HG03066 (cell line): ENCODE measurements at regions not wholly inside any gene's neighbourhood (a gene's known extent, or its start where the extent isn't known, plus 50 kb on each side); places are given as distances from the start of the nearest gene placed in this dataset.

Experiments used
- ATAC-seq: cut with Tn5 transposase; IDR thresholded peaks from one replicate; pipeline ENCODE4 v1.9.1; 2021; ENCODE audit warnings: low read depth; ENCODE audit not compliant: unreplicated experiment

DNA sequence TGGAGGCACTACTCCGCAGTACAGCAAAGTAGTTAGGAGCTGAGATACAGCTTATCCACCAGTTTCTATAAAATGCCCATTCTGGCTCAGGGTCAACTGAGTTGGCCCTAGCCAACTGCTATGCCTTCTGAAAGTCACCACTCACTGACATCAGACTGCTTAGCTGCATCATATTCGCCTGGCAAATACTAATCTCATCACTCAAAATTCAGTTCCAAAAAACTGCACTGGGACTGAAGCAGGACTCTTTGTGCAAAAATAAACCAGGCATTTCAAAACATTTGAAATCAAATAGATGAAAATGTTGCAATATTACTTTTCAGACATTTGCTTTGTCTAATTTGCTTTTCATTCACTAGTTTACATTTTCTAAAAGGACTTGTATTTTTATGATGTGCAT is 230.0 kb downstream of the ALDH8A1 start:
- ATAC-seq, result no peak

DNA sequence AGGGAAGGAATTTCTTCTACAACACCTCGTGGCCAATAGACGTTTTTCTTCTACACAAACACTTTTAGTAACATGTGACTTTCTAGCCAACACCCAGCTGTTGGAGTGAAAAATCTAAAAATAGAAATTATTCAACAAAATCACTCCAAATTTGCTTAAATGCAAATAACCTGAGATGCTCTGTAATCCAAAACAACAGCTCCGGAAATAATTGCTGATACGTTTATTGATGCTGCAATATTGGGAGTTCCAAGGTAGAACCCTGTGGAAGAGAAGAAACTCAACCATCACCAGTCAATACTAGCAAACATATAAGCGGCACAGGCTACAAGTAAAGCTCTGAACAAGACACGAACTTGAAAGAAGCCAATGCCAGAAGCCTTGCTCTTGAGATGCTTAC is 230.6 kb downstream of the ALDH8A1 start:
- no peak for ATAC-seq

DNA sequence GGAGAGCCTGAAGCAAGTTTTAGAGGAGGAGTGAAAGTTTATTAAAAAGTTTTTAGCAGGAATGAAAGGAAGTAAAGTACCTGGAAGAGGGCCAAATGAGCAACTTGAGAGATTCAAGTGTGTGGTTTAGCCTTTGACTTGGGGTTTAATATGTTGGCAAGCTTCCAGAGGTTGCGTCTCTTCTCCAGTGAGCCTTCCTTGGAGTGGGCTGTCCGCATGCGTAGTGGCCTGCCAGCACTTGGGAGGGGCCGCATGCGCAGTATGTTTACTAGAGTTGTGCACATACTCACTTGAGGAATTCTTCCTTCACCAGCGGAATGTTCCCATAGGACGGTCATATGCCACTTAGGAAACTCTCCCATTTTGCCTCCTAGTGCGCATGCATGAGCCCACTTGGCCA is 235.2 kb downstream of the ALDH8A1 start:
- ATAC-seq, result no peak

DNA sequence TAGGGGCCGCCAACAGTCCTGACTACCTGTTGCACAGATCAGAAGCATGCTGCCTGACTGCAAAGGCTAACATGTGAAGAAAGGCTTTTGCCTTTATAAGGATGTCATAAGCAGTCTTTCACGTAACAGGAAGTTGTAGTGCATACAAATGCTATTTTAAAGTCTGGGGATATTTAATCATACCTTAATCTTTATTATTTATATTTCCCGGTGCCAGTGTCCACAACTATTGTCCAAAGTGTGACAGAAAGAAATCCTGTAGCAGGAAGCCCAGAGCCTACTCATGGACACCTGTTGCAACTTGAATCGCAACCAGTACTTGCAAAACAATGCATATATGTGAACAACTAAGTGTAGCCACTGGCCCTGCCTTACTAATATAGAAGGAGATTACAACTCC is 235.8 kb downstream of the ALDH8A1 start:
- no peak for ATAC-seq

DNA sequence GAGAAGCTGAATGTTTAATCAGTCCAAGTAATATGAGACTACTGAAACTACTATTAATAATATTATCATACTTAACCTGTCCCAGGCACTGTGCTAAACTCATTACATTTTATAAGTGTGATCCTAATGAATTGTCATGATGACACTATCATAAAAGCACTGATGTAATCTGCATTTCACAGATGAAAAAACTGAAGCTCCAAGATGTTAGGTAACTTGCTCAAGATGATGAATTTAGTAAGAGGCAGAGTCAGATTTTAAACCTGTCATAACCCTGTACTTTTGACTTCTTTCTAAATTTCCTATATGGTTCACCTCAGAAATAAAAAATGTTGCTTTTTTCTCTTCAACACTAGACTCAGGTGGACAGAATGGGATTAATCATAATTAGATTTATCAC is 237.6 kb downstream of the ALDH8A1 start:
- no peak for ATAC-seq

DNA sequence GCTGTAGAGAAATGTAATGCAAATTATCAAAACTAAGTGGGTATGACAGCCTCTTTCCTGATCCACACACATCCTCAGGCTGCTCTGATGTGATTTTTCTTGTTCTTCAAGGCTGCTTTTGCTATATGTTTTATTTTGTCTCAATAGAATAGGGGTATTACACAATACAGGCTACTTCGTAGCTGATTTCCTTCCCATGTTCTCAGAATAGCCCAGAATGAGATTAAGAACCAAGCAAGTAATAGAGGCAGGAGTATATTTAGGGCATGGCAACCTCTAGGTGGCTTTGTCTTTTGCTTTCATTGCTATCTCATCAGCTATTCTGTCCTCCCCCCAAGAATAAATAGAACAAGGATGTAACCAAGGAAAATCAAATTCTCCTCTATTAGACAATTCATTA is 241.8 kb downstream of the ALDH8A1 start:
- no peak for ATAC-seq

DNA sequence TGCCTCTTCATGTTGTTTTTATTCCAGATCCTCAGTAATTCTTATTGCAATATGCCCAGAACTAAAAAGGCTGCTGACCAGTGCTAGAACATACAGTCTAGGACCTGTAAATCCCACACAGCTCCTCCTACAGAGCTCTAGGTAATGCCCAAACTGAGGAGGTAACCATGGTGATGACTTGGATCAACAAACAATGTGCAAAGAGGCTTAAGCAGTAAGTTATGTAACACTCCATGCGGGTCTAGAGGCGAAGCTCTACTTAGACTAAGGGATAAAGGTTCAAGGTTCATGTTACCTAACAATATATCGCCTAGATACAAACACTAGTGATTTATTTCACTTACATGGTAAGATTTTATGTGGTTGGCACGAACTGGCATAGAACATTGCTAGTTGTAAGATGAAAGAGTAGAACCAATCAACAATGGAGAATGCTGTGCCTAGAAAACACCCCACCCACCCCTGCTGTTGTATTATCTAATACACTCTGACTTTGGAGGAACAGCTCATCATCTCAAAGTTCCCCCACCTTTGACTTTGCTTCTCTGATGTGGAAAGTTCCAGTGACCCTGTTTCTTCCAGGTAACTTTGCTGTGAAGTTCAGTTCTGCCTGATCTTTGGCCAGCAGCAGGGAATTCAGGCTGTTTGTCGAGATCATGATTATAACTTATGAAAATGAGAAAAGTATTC is 242.4 kb downstream of the ALDH8A1 start:
- ATAC-seq, result no peak

DNA sequence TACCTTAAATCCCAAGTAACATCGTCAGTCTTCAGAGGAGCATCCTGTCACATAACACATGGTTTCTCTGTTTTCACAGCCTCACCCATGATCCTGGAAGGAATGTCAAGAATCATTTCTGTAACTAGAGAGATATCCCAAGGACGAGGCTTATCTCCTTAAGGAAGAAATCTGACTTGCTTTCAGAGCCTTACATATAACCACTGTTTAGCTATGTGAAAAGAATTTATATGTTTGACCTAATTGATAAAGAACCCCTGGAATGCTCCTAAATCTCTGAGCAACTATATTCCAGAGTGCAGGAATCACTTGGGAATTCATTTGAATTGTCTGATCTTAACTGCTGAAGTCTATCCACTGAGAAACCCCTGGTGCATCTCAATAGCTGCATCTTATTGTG is 243.1 kb downstream of the ALDH8A1 start:
- ATAC-seq, result no peak

DNA sequence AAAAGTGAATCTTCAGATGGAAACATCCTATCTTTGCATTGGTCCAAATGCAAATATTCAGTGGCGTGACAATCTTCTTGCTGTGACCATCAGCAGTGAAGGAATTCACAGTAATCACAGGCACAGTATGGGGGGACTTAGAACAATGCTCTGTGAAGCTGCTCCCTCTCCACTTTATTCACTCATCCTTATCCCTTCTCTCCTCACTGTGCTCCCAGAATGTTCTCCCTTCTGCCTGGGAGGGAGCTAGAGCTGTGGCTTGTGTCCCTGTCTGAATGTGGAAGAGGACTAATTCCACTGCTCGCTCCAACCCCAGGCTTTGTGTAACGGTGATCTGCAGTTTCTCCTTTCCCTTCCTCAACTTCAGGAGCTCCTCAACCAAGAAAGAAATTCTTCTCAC is 243.7 kb downstream of the ALDH8A1 start:
- no peak for ATAC-seq

DNA sequence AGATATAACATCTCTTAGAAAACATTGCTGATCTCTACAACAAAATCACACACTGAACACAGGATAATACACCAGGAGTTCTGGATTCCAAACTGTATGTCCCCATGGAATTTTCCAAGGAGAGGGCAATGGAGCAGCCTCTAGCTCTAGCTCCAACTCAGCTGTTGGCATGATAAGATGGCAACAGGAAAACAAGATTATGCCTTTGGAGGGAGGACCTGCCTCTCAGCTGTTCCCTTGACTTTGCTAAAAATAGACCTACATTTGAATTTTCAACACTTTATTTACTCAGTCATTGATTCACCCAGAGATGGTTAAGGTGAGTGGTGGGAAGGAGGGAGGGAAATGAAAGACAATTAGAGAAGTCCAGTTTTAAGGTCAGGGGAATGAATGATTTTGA is 246.7 kb downstream of the ALDH8A1 start:
- no peak for ATAC-seq

DNA sequence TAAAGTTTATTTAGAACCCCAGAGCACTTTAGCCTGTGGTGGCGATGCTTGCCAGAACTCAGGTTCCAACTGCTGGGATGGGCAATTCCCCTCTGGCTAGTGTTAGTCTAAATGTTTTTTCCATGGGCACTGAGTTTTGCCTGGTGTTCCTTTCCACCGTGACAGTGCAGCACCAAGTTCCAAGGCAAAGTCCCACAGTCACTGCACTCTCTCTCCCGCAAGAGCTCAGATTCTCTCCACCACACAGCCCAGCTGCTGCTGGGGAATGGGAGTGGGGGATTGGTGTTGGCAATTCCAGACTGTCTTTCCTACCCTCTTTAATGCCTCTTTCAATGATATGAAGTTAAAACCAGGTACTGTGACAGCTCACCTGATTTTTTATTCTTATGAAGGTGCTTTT is 247.6 kb downstream of the ALDH8A1 start:
- no peak for ATAC-seq

DNA sequence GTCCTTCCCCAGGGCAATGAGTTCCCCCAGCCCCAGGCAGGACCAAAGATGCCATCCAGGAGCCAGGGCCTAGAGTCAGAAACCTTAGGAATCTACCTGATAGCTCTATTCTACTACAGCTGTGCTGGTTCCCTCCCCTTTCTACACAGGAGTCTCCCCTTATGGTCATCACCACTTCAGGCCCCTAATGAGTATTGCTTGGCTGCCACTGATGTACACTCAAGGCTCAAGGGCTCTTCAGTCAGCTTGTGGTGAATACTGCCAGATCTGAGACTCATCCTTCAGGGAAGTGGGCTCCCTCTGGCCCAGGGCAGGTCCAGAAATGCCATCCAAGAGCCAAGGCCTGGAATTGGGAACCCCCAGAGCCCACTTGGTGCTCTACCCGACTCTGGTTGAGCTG is 248.6 kb downstream of the ALDH8A1 start:
- ATAC-seq, result no peak

DNA sequence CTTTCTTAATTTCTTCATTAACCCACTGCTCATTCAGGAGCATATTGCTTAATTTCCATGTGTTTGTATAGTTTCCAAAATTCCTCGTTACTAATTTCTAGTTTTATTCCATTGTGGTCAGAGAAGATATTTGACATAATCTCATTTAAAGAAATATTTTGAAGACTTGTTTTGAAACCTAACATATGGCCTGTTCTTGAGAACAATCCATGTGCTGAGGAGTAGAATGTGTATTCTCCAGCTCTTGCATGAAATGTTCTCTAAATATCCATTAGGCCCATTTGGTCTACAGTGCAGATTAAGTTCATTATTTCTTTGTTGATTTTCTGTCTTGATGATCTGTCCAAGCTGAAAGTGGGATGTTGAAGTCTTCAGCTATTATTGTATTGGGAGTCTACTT is 251.7 kb downstream of the ALDH8A1 start:
- no peak for ATAC-seq

DNA sequence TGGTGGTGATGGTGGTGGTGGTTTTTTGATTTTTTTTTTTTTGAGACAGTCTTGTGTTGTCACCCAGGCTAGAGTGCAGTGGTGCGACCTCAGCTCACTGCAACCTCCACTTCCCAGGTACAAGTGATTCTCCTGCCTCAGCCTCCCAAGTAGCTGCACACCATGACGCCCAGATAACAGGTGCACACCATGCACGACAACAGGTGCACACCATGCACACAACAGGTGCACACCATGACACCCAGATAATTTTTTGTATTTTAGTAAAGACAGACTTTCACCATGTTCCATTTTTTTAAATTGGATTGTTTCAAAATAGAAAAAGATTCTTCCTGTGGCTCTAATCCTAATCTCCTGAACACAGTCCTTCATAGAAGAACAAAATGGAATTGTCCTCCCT is 257.9 kb downstream of the ALDH8A1 start:
- ATAC-seq, result no peak

DNA sequence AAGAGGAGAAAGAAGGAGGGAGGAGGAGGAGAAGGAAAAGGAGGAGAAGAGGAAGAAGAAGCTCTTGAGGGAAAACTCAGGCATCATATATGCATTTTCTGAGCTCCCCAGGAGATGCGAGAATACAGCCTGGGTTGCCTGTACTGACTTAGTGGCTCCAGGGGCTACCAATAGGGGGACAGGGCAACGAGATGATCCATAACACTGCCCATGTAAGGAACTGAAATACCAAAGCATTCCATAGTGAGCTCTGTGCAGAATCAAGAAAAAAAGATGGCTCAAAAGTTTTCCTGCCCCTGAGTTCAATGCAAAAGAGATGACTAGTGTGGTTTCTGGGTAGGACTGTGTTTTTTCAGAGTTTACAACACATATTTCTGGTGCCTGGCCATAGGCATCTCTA is 258.7 kb downstream of the ALDH8A1 start:
- no peak for ATAC-seq

DNA sequence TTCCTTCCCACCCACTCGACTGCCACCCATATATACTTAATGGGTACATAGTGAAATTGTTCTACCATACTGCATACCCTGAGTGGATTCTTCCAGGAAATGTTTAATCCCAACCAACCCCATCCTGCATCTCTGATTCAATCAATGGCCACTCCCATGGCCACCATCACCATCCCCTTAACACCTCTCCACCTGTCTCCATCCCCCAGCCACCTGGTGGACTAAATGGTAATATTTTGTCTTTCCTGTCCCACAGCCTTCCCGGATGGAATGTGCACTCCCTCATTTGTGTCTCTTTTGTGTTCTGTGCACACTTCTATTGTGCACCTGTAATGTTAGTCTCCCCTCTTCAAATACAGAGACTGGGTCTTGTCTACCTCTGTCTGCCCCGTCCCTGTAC is 259.9 kb downstream of the ALDH8A1 start:
- ATAC-seq, result no peak

DNA sequence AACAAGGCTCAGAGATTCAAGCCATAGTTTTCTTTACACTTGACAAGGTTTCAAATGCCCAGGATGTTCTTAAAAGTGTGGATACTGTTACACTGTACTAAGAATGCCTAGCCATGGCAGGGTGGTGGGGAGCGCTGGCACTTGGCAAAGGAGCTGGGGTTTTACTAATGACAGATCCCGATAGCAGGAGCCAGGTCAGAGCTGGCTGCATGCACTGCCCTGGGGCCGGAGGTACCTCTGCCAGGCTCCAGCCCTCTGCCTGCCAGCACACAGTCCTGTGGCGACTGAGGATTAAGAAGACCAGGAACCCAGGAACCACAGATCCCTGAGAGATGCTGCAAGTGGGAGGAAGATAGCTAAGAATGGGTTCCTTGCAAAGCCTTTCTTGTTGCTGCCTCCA is 260.3 kb downstream of the ALDH8A1 start:
- ATAC-seq, result no peak

DNA sequence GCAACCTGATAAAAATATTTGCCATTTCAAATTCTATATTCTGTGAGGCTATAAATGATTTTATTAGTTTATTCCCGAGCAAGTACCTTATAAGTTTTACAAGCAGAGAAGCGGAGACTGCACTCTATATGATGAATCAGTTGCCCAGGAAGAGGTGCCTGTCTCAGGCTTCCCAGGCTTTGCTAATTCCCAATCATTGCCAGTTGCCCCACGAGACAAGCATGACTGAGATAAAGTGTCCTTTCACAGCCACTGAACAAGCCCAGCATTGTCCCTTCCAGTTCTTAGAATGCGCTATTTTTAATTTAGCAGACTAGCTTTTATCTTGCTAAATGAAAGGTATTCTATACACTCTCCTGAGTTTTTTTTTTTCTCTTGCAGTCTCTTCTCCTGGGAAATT is 260.7 kb downstream of the ALDH8A1 start:
- ATAC-seq, result no peak

DNA sequence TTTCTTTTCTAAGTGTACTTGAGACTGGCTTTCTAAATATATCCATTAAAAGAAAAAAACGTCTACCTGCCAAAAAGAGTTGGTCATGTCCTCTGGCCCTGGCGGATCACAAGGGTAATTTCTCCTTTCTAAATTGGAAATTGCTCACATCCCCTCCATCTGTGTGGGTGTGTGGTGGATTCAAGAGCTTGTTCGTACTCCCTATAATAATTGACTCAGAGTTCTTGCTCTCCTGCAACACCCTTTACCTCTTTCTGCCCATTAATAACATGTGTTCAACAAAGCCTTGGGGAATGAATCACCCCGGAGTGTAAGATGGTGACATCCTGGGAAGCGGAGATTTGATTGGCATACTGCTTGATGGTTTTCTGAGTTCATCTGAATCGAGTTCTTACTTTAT is 263.8 kb downstream of the ALDH8A1 start:
- ATAC-seq, result no peak

DNA sequence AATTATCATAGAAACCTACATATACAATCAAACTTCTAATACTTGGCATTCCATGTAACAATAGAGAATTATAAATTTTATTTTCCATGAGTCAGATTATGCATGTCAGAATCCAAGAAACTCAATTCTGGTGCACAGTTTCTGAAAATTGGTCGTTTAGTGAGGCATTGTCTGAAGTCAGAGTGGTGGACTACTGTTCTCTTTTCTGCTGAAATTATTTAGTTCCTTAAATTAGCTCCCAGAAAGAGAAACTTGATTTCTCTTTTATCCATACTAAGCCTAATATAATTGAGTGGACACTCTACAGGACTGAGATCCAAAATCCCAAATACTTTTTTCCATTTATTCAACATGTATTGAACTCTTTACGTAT is 265.5 kb downstream of the ALDH8A1 start:
- no peak for ATAC-seq

DNA sequence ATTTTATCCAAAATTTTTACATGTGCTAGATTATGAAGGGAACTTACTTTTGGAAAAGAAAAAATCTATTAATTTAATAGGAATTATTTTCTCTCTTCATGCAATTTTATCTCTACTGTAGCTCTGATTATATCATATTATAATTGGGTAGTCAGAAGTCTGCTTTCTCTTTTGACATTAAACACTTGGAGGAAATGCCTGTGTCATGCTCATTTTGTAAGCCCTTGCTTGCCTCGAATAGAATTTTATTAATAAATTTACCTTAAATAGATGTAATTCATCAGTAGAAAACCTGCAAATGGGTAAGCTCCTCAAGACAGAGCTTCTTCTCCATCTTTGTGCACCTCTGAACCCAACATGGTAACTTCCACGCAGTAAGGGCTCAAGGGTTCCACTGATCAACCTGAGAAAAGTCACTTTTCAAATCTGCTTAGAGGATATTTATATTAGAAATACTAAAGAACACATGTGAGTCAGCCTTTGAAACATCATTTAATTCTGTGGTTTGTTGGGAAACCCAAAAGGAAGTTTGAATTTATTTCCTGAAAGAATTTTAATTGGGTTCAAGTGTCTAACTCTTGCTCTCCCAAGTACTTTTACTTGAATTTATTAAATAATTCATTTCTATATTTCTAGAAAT is 266.0 kb downstream of the ALDH8A1 start:
- ATAC-seq, result no peak

DNA sequence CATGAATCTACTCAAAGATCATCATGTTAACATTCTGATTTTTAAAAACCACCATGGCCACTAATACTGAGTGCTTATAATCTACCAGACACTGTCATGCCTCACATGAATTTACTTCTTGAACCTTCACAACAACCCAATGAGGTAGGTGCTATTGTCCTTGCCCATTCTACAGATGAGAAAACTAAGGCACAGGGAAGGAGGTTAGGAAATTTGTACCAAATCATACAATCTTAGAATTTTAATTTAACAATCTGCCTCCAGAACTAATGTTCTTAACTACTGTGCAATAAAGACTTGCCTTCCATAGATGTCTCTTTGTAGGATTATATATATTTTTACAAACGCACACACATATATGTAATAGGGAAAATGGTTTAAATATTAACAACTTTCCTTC is 269.5 kb downstream of the ALDH8A1 start:
- no peak for ATAC-seq

DNA sequence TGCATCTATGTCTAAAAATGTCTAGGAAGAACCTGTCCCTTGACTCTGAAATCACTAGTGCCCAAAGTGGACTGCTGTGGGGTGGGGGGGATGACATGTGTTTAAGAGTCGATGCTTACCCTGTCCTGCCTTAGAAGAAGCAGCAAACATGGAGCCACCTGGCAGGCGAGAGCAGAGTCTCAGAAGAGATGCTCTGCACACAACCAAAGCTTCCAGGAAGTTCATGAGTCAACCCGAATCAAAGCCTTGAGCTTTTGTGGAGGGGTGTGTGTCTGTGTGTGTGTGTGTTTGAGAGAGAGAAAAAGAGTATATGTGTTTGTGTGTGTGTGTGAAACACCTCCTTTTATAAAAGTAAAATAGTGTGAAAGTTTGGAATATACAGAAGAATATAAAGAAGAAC is 269.9 kb downstream of the ALDH8A1 start:
- ATAC-seq, result no peak
